ENCODE measurements at regions not wholly inside any gene's neighbourhood (a gene's known extent, or its start where the extent isn't known, plus 50 kb on each side); places are given as distances from the start of the nearest gene placed in this dataset.

DNA sequence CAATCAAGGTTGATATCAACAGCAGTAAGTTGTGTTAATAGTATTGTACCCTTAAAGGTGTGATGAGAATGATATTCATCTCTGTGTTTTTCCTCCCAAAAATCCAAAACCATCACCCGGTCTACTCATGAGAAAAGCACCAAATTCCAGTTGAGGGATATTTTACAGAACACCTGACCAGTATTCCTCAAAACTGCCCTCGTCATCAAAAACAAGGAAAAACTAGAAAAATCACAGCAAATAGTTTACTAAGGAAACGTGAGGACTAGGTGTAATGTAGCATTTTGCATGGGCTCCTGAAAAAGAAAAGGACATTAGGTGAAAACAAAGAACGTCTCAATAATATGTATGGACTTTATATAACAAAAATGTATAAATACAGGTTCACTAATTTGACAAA is 394.4 kb upstream of the NRSN1 start:
- TF ChIP-seq EZH2phosphoT487 (IDR thresholded peaks at IDR 0.05): no peak
- TF ChIP-seq, protein P1, sequence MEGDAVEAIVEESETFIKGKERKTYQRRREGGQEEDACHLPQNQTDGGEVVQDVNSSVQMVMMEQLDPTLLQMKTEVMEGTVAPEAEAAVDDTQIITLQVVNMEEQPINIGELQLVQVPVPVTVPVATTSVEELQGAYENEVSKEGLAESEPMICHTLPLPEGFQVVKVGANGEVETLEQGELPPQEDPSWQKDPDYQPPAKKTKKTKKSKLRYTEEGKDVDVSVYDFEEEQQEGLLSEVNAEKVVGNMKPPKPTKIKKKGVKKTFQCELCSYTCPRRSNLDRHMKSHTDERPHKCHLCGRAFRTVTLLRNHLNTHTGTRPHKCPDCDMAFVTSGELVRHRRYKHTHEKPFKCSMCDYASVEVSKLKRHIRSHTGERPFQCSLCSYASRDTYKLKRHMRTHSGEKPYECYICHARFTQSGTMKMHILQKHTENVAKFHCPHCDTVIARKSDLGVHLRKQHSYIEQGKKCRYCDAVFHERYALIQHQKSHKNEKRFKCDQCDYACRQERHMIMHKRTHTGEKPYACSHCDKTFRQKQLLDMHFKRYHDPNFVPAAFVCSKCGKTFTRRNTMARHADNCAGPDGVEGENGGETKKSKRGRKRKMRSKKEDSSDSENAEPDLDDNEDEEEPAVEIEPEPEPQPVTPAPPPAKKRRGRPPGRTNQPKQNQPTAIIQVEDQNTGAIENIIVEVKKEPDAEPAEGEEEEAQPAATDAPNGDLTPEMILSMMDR (IDR thresholded peaks at IDR 0.05): no peak

Data from neural progenitor cell (in vitro differentiated cells).